Suprapubic skin (tissue), 4 donors: ENCODE measurements at regions not wholly inside any gene's neighbourhood (a gene's known extent, or its start where the extent isn't known, plus 50 kb on each side); places are given as distances from the start of the nearest gene placed in this dataset.
"Not testable (repeated sequence)": the region's sequence is repeated elsewhere in the genome, so short reads cannot be mapped to it uniquely, and the experiment has no call there.

Experiments
- DNase-seq, 2 donors: peaks; one replicate each; pipeline ENCODE4 v3.0.0-alpha.2; 2019; ENCODE audit warnings: low spot score in 2 of 2
- H3K27ac ChIP-seq: fragments of 200-600 bp; sonication (generic); one replicate; pipeline ENCODE4 v1.5.1; 2019
- H3K27me3 ChIP-seq: fragments of 200-600 bp; sonication (generic); one replicate; pipeline ENCODE4 v1.5.1; 2019
- H3K36me3 ChIP-seq: fragments of 200-600 bp; sonication (generic); one replicate; pipeline ENCODE4 v1.5.1; 2019
- H3K4me1 ChIP-seq: fragments of 200-600 bp; sonication (generic); one replicate; pipeline ENCODE4 v1.5.1; 2019
- H3K4me3 ChIP-seq: fragments of 200-600 bp; sonication (generic); one replicate; pipeline ENCODE4 v1.5.1; 2019; ENCODE audit warnings: mild to moderate bottlenecking
- H3K9me3 ChIP-seq: fragments of 200-600 bp; sonication (generic); one replicate; pipeline ENCODE4 v1.5.1; 2019
- WGBS: methylation state at CpG from one replicate; pipeline ENCODE4 v1.1.5; 2018; 5-methylcytosine and 5-hydroxymethylcytosine counted together

DNA sequence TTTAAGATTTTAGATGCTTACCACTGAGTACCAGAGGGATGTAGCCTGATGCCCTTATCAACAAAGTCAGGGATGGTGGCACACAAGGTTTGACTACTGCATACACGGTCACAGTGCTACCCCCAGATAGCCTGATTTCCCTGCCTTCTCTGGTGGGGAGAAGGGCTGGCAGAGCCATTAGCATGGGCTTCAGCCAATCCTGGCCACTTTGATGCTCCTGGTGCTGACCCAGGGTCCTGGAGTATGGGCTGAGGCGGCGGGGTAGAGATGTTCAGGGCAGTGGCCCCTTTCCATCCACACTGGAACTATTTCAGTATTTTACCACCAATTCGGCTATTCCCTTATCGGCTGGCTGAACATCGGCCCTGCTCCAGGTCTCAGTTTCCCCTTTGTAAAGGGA lies 83.2 kb downstream of the POTEB3 start:
- WGBS = no CpG with 5 or more reads among the region's 6 CpGs

DNA sequence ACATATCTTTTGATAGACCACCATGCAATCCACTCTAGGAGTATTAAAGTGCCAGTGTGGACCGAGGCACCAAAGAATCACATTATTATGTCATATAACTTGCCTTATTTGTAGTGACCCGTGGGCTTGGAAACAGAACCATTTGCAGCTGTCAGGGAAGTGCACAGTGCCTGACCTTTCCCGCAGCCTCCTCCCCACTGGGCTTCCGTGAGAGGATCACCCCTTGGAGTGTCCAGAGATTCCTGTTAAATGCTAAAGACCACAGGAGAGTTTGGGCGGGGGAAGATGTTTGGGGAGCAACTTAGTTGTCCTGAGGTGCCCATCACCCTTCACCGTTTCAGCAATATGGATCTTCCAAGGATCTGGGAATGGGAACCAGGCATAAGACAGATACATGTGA lies 84.4 kb downstream of the POTEB3 start:
- H3K36me3 ChIP-seq, H3K4me1 ChIP-seq, H3K4me3 ChIP-seq, H3K9me3 ChIP-seq, DNase-seq, H3K27ac ChIP-seq, H3K27me3 ChIP-seq: not testable (repeated sequence)
- WGBS = no CpG with 5 or more reads among the region's 6 CpGs

More for the DNA sequence above, 83.2 kb downstream of the POTEB3 start:
- H3K36me3 ChIP-seq, H3K27me3 ChIP-seq, DNase-seq, H3K4me1 ChIP-seq, H3K9me3 ChIP-seq, H3K27ac ChIP-seq, H3K4me3 ChIP-seq: not testable (repeated sequence)

DNA sequence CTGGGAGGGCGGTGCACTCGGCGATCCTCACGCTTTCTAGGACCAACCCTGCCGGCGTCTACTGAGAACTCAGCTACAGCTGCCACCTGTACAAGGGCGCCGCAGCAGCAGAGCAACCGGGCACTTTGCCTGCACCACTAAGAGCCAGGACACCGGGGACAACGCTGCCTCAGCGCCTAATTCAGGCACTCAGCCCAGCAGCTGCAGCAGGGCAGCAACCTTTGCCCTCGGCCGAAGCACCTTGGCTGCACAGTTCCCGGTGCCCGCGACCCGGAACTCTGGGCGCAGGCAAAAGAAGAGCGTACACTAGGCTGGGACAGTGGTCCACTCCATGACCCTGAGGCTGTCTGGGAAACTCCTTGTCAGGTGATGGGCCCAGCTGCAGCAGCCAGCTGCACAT lies 85.7 kb downstream of the POTEB3 start:
- not testable (repeated sequence) for H3K36me3 ChIP-seq, DNase-seq, H3K4me1 ChIP-seq, H3K27ac ChIP-seq, H3K27me3 ChIP-seq, H3K9me3 ChIP-seq, H3K4me3 ChIP-seq
- no CpG with 5 or more reads among the region's 20 CpGs for WGBS

DNA sequence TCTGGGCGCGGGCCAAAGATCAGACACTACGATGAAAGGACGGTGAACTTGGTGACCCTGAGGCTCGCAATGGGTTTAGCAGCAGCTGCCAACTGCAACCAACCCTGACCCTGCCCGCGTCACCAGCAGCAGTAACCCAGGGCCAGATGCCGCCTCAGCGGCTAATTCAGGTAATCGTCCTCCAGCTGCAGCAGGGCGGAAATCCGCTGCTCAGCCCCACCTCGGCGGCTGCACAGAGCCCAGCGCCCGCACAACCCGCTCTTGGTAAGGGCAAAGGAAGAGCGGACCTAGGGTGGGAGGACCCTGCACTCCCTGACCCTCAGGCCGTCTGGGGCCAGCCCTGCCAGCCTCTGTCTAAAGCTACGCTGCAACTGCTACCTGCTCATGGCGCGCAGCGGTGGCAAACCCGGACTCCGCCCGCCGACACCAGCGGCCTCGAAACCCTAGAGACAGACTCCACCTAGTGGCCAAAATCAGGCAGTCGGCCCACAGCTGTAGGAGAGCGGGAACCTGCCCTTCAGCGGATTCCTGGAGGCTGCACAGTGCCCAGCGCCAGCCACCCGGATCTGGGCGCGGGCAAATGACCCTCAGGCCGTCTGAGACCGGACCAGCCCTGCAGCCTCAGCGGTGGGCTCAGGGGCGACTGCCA lies 87.5 kb downstream of the POTEB3 start:
- H3K9me3 ChIP-seq, H3K27me3 ChIP-seq, H3K27ac ChIP-seq, H3K4me1 ChIP-seq, H3K36me3 ChIP-seq, DNase-seq, H3K4me3 ChIP-seq: not testable (repeated sequence)
- no CpG with 5 or more reads among the region's 40 CpGs for WGBS

DNA sequence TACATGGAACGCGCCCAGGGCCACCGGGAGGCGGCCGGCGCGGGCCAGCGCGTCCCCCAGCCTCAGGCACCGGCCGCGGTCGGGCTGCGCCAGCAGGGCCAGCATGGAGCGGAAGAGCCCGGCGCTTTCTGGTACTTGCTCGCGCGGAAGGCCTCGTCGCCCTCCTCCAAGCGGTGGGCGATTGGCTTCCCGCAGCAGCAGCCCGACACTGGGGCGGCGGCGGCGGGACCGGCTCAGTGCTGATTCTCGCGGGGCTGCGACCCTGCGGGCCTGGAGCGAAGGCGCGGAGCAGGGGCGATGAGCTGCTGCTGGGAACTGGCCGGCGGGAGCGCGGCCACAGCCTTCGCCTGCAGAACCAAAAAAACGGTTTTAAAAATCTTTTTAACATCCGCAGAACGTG lies 95.3 kb downstream of the POTEB3 start:
- H3K27ac ChIP-seq, H3K4me1 ChIP-seq, H3K27me3 ChIP-seq, H3K9me3 ChIP-seq, H3K36me3 ChIP-seq, H3K4me3 ChIP-seq: not testable (repeated sequence)
- DNase-seq = peak in 1 of 2 donors; percentile 8
- WGBS = no CpG with 5 or more reads among the region's 47 CpGs

DNA sequence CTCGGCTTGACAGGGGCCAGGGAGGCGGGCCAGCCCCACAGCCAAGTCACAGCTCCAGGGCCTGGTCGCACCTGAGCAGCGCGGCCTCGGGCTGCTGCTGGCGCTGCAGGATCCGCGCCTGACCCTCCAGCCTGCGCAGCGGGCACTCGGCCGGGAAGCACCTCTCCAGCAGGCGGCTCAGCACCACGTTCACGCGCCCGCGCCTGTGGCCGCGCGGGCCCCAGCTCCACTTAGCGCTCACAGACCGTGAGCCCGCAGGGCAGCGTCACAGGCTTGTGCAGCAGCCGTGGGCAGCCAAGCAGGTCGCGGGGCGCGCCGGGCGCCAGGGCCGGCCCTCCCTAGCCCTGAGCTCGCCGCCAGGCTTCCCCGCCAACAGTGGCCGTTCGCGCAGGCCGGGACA lies 95.8 kb downstream of the POTEB3 start:
- WGBS = no CpG with 5 or more reads among the region's 41 CpGs
- H3K27ac ChIP-seq = not testable (repeated sequence)

DNA sequence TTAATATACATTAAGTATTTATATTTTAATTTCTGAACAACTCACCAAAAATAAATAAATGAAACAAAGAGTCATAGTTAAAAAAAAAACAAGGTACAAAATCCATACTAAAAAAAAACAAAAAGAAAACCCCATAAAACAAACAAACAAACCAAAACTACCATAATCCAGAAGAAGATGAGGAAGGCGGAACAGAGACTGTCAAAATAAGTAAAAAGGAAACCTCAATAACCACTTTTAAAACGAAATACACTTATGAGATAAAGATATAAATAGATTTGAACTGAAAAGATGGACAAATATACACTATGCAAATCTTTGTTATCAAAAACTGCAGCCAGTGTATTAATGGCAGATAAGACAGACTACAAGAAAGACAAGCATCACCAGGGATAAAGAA lies 103.3 kb downstream of the POTEB3 start:
- no CpG with 5 or more reads among the region's 2 CpGs for WGBS
- DNase-seq = not testable (repeated sequence)

More for the DNA sequence above, 95.8 kb downstream of the POTEB3 start:
- not testable (repeated sequence) for H3K36me3 ChIP-seq, DNase-seq, H3K4me1 ChIP-seq, H3K27me3 ChIP-seq, H3K9me3 ChIP-seq, H3K4me3 ChIP-seq

DNA sequence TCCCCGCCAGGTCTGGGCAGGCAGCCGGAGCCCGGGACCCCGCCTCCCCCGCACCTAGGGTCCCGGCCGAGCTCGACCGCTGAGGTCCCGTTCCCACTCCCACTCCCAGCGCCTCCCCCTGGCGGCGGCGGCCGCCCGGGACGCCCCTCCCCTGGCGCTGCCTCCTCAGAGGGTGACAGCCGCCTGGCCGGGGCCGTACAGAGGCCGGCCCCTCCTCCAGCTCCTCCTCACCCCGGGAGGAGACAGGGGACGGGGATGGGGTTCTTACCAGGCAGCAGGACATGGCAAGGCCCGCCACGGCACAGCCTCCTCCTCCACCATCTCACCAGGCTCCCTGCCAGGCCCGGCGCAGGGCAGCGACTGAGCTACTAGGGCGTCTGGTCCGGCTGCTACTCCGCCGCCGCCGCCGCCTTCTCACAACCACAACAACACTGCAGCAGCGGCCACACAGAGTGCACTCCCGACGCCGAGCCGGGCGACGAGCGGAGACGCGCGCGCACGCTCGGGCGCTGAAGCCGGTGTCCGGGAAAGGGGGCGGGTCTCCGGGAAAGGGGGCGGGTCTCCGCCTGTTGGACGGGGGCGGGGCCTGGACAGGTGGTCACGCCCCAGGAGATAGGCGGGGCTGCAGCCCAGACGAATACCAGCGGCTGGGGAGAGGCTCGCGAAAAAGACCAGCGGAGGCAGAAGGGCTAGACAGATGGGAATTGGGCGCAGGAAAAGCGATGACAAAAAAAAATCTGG lies 115.4 kb downstream of the POTEB3 start:
- H3K9me3 ChIP-seq, DNase-seq, H3K36me3 ChIP-seq, H3K4me3 ChIP-seq, H3K4me1 ChIP-seq, H3K27ac ChIP-seq, H3K27me3 ChIP-seq: not testable (repeated sequence)
- WGBS = 47% methylated on average over 8 of the region's 68 CpGs

More for the DNA sequence above, 103.3 kb downstream of the POTEB3 start:
- not testable (repeated sequence) for H3K4me1 ChIP-seq, H3K9me3 ChIP-seq, H3K27ac ChIP-seq, H3K36me3 ChIP-seq, H3K27me3 ChIP-seq, H3K4me3 ChIP-seq

DNA sequence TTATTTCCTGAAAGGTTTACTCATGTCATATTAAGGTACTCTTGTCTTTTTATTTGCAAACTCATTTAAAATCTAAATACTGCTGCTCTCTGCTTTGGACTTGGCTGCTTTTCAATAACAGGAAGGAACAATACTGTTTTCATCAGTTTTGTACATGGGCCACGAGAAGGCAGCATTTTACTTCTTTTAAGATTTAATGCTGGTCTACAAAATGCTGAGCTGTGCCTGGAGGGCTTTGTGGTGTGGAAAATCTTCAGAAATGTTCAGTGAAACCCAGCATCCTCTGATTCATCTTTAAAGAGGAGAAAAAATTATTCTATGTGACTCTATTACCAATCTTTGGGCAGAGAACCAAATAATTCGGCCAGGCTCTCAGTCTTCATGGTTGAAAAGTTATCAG lies 155.9 kb downstream of the POTEB3 start:
- WGBS = 28% methylated on average over 1 of the region's 2 CpGs
- H3K4me3 ChIP-seq, H3K27me3 ChIP-seq: not testable (repeated sequence)

DNA sequence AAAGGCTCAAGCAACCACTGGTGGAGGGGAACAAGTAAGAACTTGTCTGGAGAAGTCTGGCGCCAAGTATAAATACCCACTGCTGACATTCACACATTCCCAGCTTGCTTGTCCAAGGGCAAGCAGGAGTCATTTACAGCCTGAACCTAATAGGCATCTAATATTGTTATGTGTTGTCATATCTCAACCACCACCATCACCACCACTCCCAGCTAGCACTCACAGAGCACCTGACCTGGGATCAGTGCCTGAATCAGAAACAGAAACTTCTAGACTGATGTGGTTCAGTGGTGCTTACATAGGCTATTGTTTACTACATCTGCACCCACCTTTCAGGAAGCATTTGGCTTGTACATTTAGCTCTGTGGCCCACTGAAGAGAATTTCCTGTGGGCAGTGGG lies 157.1 kb downstream of the POTEB3 start:
- H3K4me1 ChIP-seq, H3K9me3 ChIP-seq, DNase-seq, H3K36me3 ChIP-seq, H3K4me3 ChIP-seq, H3K27ac ChIP-seq, H3K27me3 ChIP-seq: not testable (repeated sequence)
- WGBS = no CpG with 5 or more reads among the region's 1 CpG

More for the DNA sequence above, 155.9 kb downstream of the POTEB3 start:
- not testable (repeated sequence) for H3K27ac ChIP-seq, H3K4me1 ChIP-seq, H3K9me3 ChIP-seq, H3K36me3 ChIP-seq, DNase-seq

DNA sequence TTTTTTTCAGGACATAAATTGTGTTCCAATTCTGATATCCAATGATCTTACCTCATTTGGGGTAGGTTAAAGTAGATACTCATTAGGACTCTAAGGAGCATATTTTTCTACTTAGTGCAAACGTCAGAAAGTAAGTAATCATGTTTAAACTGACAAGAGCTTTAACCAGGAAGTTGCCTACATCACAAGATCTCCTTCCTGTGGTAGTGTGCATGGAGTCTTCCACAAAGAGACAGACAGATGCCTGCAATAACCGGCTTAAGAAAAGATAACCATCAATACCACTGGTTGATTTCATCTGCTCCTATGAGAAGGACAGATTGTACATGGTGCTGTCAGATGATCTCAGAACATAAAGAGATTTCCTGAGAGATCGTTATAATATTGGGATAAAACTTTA lies 160.0 kb downstream of the POTEB3 start:
- H3K27me3 ChIP-seq, H3K36me3 ChIP-seq, DNase-seq, H3K4me3 ChIP-seq, H3K9me3 ChIP-seq, H3K4me1 ChIP-seq, H3K27ac ChIP-seq: not testable (repeated sequence)
- WGBS = no CpG with 5 or more reads among the region's 3 CpGs

DNA sequence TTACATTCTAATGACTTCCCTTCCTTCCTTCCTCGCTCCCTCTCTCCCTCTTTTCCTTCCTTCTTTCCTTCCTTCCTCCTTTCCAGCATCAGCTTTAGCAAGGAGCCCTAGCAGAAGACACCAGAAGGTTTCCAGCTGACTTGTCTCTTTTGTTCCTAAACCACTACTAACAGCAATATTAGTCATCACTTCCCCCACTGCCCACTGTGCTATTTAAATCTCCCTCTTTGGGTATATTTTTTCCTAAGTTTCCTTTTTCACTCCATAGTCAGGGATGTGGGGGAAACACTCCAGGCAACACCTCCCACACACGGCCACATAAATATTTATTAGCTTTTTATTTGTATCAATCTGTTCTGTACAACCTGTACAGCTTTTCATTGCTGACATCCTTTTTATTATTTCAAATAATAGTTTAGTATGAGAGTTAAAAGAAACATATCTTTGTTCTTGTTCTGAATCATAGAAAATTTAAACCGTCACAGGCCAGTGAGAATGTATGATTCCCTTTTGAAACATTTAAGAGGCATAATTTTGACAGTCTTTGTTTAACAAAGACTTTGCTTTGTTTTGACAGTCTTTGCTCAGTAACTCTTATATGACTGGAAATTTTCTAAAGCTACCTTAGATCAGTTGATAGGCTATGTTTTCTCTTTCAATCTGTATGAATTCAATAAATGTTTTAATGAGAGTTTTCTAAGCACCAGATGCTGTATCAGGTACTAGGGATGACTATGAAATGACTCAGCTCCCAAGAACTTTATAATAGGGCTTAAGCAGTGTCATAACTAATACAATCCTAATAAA lies 167.9 kb downstream of the POTEB3 start:
- WGBS = 60% methylated on average over 3 of the region's 3 CpGs
- H3K36me3 ChIP-seq, H3K27me3 ChIP-seq, H3K4me1 ChIP-seq, H3K27ac ChIP-seq, H3K4me3 ChIP-seq, DNase-seq, H3K9me3 ChIP-seq: not testable (repeated sequence)
